ENCODE measurements at regions not wholly inside any gene's neighbourhood (a gene's known extent, or its start where the extent isn't known, plus 50 kb on each side); places are given as distances from the start of the nearest gene placed in this dataset.

GRCh38 chr12:124493809-124494750 lies 73.3 kb downstream of the NCOR2 start:
- no peak for TF ChIP-seq EZH2 (IDR thresholded peaks at IDR 0.05; ENCODE audit: insufficient read depth, poor library complexity, severe bottlenecking)
- no peak for TF ChIP-seq EZH2phosphoT487 (IDR thresholded peaks at IDR 0.05; ENCODE audit: insufficient read depth, low read depth)

Data from GM23248 (cell line).